ENCODE measurements at regions not wholly inside any gene's neighbourhood (a gene's known extent, or its start where the extent isn't known, plus 50 kb on each side); places are given as distances from the start of the nearest gene placed in this dataset.

GRCh38 chr5:84783003-84783402 is 398.3 kb upstream of the EDIL3 start:
- no peak for TF ChIP-seq CTCF (IDR thresholded peaks at IDR 0.05; ENCODE audit: insufficient read depth, low read depth, low read length)
- no peak for TF ChIP-seq EZH2 (IDR thresholded peaks at IDR 0.05; ENCODE audit: insufficient read depth, low read length)
